IMR-90 (cell line): ENCODE measurements at regions not wholly inside any gene's neighbourhood (a gene's known extent, or its start where the extent isn't known, plus 50 kb on each side); places are given as distances from the start of the nearest gene placed in this dataset.

Experiments used
- ATAC-seq: fragments of 200-7000 bp; cut with Tn5 transposase; 2 replicates; pipeline ENCODE4 v1.9.1; 2020; ENCODE audit warnings: low read depth, mild to moderate bottlenecking, moderate library complexity
- BruUV-seq: library from RNA; stranded (reverse); fragments of 400-500 nt; replicated peaks from 2 replicates; lab custom pipeline; 2021; lab: Mats Ljungman, UMichigan
- CTCF ChIA-PET: fragments of 300-600 bp; formaldehyde crosslinking; extraction: SDS; loops from one replicate; lab custom pipeline; 2021; ENCODE audit warnings: antibody characterized with exemption; lab: Yijun Ruan, JAX
- POLR2A ChIA-PET: fragments of 300-600 bp; sonication (Branson Sonifier 250); formaldehyde crosslinking; loops from one replicate; lab custom pipeline; 2022; ENCODE audit warnings: antibody characterized with exemption; ENCODE audit not compliant: unreplicated experiment; lab: Charles Lee
- DNase-seq: peaks from one replicate; pipeline ENCODE4 v3.0.0; 2013
- H2AFZ ChIP-seq: replicated peaks from 2 replicates; pipeline ENCODE3; 2013; ENCODE audit warnings: low read length, mild to moderate bottlenecking; ENCODE audit not compliant: poor library complexity
- H2AK5ac ChIP-seq: 2 replicates; pipeline ENCODE4 v1.6.1; 2013; ENCODE audit warnings: low read depth, low read length, inconsistent platforms
- H2AK9ac ChIP-seq: replicated peaks from 2 replicates; pipeline ENCODE3; 2013; ENCODE audit warnings: mild to moderate bottlenecking, low read depth, low read length, moderate library complexity; ENCODE audit not compliant: poor library complexity
- H2BK120ac ChIP-seq: 2 replicates; pipeline ENCODE4 v1.6.1; 2013; ENCODE audit warnings: low read depth, low read length, inconsistent platforms
- H2BK15ac ChIP-seq: 3 replicates; pipeline ENCODE4 v1.6.1; 2013; ENCODE audit warnings: low read depth, low read length, inconsistent platforms
- H2BK20ac ChIP-seq: 2 replicates; pipeline ENCODE4 v1.6.1; 2013; ENCODE audit warnings: low read depth, mild to moderate bottlenecking, inconsistent platforms, low read length, moderate library complexity
- H2BK5ac ChIP-seq: 2 replicates; pipeline ENCODE4 v1.6.1; 2013; ENCODE audit warnings: mild to moderate bottlenecking, low read depth, low read length, inconsistent platforms; ENCODE audit not compliant: poor library complexity, severe bottlenecking
- H3K14ac ChIP-seq: replicated peaks from 2 replicates; pipeline ENCODE4 v1.6.1; 2013; ENCODE audit warnings: low read depth, low read length, inconsistent platforms
- H3K18ac ChIP-seq: 2 replicates; pipeline ENCODE4 v1.6.1; 2013; ENCODE audit warnings: low read depth, low read length, control low read depth
- H3K23ac ChIP-seq: 2 replicates; pipeline ENCODE4 v1.6.1; 2013; ENCODE audit warnings: low read depth, low read length, inconsistent platforms
- H3K27ac ChIP-seq: 2 replicates; pipeline ENCODE4 v1.5.1; 2013; ENCODE audit warnings: mild to moderate bottlenecking, control low read depth, low read length; ENCODE audit not compliant: insufficient read depth
- H3K27me3 ChIP-seq: 2 replicates; pipeline ENCODE4 v1.6.1; 2013; ENCODE audit warnings: low read length; ENCODE audit not compliant: control insufficient read depth, insufficient read depth
- H3K36me3 ChIP-seq: 2 replicates; pipeline ENCODE4 v1.6.1; 2013; ENCODE audit warnings: low read length, mixed read lengths; ENCODE audit not compliant: control insufficient read depth, insufficient read depth
- H3K4ac ChIP-seq: 2 replicates; pipeline ENCODE4 v1.6.1; 2013; ENCODE audit warnings: low read depth, low read length, inconsistent platforms
- H3K4me1 ChIP-seq: 2 replicates; pipeline ENCODE4 v1.6.1; 2013; ENCODE audit warnings: low read length, mixed read lengths; ENCODE audit not compliant: control insufficient read depth, insufficient read depth
- H3K4me2 ChIP-seq: 2 replicates; pipeline ENCODE4 v1.6.1; 2013; ENCODE audit warnings: low read depth, mild to moderate bottlenecking, control low read depth, low read length, moderate library complexity
- H3K4me3 ChIP-seq: 2 replicates; pipeline ENCODE4 v1.5.1; 2013; ENCODE audit warnings: low read depth, mild to moderate bottlenecking, control low read depth, low read length, moderate library complexity; ENCODE audit not compliant: insufficient read depth
- H3K56ac ChIP-seq: 2 replicates; pipeline ENCODE4 v1.6.1; 2013; ENCODE audit warnings: low read length, inconsistent platforms; ENCODE audit not compliant: insufficient read depth; ENCODE audit errors: extremely low read depth
- H3K79me1 ChIP-seq, 2 experiments: 2 replicates each; pipeline ENCODE4 v1.6.1; 2013; ENCODE audit warnings: low read length in 2 of 2, inconsistent platforms in 1 of 2, low read depth in 1 of 2
- H3K9ac ChIP-seq: 2 replicates; pipeline ENCODE4 v1.6.1; 2013; ENCODE audit warnings: low read depth, low read length, control low read depth
- H3K9me1 ChIP-seq: 2 replicates; pipeline ENCODE4 v1.6.1; 2013; ENCODE audit warnings: low read length, inconsistent platforms; ENCODE audit not compliant: insufficient read depth
- H3K9me3 ChIP-seq: 2 replicates; pipeline ENCODE4 v1.6.1; 2013; ENCODE audit warnings: low read length; ENCODE audit not compliant: control insufficient read depth, insufficient read depth
- H4K20me1 ChIP-seq: 2 replicates; pipeline ENCODE4 v1.6.1; 2013; ENCODE audit warnings: low read length, inconsistent platforms; ENCODE audit not compliant: insufficient read depth
- H4K5ac ChIP-seq: 2 replicates; pipeline ENCODE4 v1.6.1; 2013; ENCODE audit warnings: mild to moderate bottlenecking, low read depth, low read length, control low read depth
- H4K8ac ChIP-seq, 2 experiments: 2 replicates each; pipeline ENCODE4 v1.6.1; 2013; ENCODE audit warnings: low read depth in 2 of 2, low read length in 2 of 2, control low read depth in 1 of 2, inconsistent platforms in 1 of 2
- H4K91ac ChIP-seq: 2 replicates; pipeline ENCODE4 v1.6.1; 2013; ENCODE audit warnings: low read depth, low read length, inconsistent platforms; ENCODE audit not compliant: insufficient read depth
- BHLHE40 ChIP-seq: fragments of 150-350 bp; IDR thresholded peaks from 2 replicates; pipeline ENCODE4 v1.6.1; 2016; ENCODE audit warnings: mild to moderate bottlenecking, low read depth, low read length
- NFE2L2 ChIP-seq: fragments of 150-350 bp; IDR thresholded peaks from 2 replicates; pipeline ENCODE4 v1.6.1; 2016; ENCODE audit warnings: low read depth, mild to moderate bottlenecking, low read length
- WGBS, 2 experiments: methylation state at CpG; one replicate each; pipeline versions ENCODE4 v1.1.5 to v1.1.7; 2013; ENCODE audit warnings: missing lambda C conversion rate in 2 of 2; ENCODE audit not compliant: insufficient read length in 1 of 2; ENCODE audit errors: extremely low coverage in 2 of 2; 5-methylcytosine and 5-hydroxymethylcytosine counted together
- dilution Hi-C: fragments of 300-500 bp; cut with HindIII; formaldehyde crosslinking; loops from one replicate; pipeline ENCODE4 v1.14.3; 2018; ENCODE audit warnings: low sequenced_read_pairs; ENCODE audit not compliant: unreplicated experiment
- in situ Hi-C: fragments of 300-500 bp; cut with MboI; formaldehyde crosslinking; loops from 3 replicates; pipeline ENCODE4 v1.14.3; 2019; ENCODE audit warnings: low sequenced_read_pairs, inconsistent platforms, mixed read lengths
- intact Hi-C: fragments of 100-400 bp; cut with micrococcal nuclease; formaldehyde crosslinking; loops from 2 replicates; pipeline ENCODE4 v1.10.0; 2022

DNA sequence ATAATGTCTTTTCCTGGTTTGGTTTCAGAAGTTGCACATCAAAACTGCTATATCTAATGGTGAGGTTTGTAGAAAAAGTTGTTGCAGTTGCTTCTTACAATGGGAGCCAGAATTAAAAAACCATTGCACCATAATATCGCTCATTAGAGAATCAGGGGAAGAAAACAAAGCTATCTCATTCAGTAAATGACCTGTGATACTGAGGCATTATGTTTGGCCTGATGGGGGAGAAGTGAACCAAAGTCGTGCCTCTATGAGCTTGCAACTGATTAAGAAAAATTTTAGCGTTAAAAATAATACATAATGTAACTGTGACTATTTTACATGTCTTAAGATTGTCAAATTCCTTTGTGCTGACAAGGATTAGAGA is 60.2 kb upstream of the ARHGEF26 start:
- ATAC-seq (no peak), DNase-seq (no peak)
- ChIA-PET CTCF (no interaction called here), POLR2A (no interaction called here)
- Histone ChIP-seq H2BK120ac (no peak overlapping the region), H3K56ac (no peak overlapping the region), H4K5ac (no peak overlapping the region), H2BK5ac (no peak overlapping the region), H3K79me1 (no peaks in the 10 kb centered on the region), H3K4me2 (no peak overlapping the region; the same call in 1 of the 2 replicates), H3K14ac (no peak overlapping the region), H3K4me3 (no peak overlapping the region), H3K27me3 (no peaks in the 10 kb centered on the region), H4K20me1 (no peaks in the 10 kb centered on the region), H4K91ac (no peak overlapping the region), H2AK5ac (no peak overlapping the region), H3K9me1 (no peaks in the 10 kb centered on the region), H3K18ac (no peak overlapping the region), H3K4ac (no peak overlapping the region), H3K9me3 (no peaks in the 10 kb centered on the region), H2BK20ac (no peak overlapping the region), H3K4me1 (no peaks in the 10 kb centered on the region), H3K27ac (no peak overlapping the region), H3K23ac (no peak overlapping the region), H2BK15ac (no peak overlapping the region), H2AFZ (no peak overlapping the region), H3K36me3 (no peaks in the 10 kb centered on the region), H3K9ac (no peak overlapping the region), H4K8ac (no peak overlapping the region), H2AK9ac (no peak overlapping the region)
- dilution Hi-C loops (no loop called here), in situ Hi-C loops (no loop called here), intact Hi-C loops (no loop called here)
- TF ChIP-seq NFE2L2, result no peak
- TF ChIP-seq BHLHE40, result no peak
- no CpG with 5 or more reads among the region's 3 CpGs for WGBS, 2 experiments
- no TSS peak for BruUV-seq
